HG03045 (cell line): ENCODE measurements at regions not wholly inside any gene's neighbourhood (a gene's known extent, or its start where the extent isn't known, plus 50 kb on each side); places are given as distances from the start of the nearest gene placed in this dataset.

ENCODE experiments used
- ATAC-seq: cut with Tn5 transposase; IDR thresholded peaks from one replicate; pipeline ENCODE4 v1.9.1; 2021; ENCODE audit warnings: mild to moderate bottlenecking, moderate library complexity; ENCODE audit not compliant: unreplicated experiment

DNA sequence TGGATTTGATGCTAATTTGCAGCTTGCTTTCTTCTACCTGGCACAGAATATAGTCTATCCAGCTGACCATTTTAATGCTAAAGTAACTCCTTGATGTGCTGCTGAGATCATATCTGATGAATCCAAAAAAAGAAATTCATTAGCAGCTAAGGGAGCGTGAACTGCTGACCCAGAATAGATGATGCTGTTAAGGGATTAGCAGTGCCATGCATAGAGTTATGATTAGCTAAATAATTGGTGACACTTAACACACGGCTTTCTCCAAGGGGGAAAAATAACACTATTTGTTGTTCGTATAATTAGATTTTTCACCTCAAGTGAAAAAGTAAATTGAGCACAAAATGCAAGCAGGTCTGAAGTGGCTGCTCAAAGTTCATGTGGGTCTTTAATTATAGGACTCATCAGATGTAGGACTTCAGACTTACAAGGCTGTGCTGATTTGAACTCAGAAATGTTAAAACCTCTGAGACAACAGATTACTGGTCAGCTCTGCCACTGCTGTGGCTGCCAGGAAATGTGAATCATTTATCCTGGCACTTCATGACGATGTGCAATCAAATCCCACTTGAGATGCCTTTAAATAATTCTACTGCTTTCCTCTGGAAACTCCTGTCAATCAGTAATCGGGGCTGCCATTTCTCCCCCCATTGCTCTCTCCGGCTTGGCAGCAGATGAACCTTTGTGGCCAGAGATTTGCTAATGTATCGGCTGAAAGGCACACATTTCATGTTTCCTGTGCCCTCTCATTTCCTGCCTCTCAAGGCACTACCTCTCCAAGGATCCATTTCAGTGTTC, 291.6 kb upstream of the C9orf72 start:
- no peak for ATAC-seq

DNA sequence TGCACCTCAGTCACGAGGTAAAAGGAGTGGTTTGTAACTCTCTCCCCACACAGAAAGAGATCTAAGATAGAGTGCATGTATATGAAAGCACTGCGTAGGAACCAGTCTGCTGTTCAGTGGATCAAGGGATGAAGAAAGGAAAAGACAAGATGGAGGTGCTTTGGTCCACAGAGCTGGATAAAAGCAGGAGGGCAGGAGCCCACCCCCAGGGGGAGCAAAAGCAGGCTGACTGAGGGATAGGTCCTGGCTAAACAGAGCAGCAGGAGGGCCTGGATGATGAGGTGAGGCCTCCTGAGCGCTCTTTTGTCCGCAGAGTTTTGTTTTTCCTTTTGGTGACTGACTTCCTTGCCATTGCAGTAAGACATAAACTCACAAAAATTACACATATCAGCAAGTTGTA, 293.5 kb upstream of the C9orf72 start:
- ATAC-seq = no peak

DNA sequence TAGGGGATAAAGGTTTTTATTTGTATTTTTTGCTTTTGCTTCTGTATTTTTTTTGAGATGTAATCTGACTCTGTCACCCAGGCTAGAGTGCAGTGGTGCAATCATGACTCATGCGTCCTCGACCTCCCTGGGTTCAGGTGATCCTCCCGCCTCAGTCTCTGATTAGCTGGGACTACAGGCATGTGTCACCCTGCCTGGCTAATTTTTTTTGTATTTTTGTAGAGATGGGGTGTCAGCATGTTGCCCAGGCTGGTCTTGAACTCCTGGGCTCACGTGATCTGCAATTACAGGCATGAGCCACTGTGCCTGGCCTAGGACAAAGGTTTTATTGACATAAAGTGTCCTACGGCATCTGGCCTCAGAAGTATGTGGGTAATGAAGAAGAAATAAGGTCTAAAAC, 297.1 kb upstream of the C9orf72 start:
- no peak for ATAC-seq

DNA sequence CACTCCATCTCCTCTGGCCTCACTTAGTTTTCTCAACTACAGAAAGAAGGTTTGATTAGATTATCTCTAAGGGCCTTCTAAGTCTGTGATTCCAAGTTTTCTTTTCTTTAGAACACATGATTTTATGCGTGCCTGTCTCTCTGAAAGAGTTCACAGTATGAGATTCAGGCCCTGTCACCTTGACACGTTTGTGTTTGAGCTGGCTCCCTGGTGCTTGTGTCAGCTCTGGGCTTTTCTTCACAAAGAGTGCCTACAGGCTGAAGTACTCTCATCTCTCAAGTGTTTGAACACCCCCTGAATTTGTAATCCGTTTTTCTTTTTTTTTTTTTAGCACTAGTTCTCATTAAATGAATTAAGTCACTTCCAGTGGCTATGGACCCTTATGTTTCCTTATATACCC, 306.9 kb upstream of the C9orf72 start:
- ATAC-seq = no peak

DNA sequence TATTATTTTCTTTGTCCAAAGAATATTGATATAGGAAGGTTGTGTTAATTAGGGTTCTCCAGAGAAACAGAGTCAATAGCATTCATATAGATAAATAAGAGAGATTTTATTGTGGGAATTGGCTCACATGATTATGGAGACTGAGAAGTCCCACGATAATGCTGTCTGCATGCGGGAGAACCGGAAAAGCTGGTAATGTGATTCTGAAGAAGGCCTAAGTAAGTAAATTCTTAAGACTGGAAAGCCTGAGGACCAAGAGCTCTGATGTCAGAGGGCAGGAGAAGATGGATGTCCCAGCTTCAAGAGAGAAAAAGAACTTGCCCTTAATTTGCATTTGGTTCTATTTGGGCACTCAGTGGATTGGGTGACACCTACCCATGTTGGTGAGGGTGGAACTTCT, 307.4 kb upstream of the C9orf72 start:
- ATAC-seq = no peak

DNA sequence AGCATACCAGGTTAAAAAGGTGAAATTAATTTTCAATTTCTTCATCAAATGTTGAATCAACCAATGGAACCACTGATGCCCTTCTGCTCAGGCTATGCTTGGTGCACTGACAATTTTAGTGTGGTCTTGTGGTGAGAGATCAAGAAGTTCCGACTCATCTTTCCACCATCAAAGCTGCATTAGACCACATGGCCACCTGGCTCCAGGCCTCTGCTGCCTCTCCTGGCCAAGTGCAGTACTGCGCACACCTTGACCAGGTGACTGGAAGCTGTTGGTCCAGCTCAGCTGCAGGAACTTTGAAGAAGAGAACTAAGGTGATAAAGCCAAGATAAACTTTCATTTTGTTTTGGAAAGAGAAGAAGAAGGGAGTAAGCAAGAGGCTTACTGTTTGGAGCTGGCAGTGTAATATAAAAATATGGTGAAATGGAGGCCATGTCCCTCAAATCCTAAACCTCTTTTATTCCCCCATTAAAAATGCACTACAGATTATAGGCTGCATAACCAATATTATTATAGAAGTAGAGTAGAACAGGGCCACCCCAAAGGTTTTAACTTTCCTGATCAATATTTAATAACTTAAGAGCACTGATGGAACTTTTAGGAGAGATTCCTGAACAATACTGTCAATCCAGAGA, 315.5 kb upstream of the C9orf72 start:
- peak; percentile 98 for ATAC-seq

DNA sequence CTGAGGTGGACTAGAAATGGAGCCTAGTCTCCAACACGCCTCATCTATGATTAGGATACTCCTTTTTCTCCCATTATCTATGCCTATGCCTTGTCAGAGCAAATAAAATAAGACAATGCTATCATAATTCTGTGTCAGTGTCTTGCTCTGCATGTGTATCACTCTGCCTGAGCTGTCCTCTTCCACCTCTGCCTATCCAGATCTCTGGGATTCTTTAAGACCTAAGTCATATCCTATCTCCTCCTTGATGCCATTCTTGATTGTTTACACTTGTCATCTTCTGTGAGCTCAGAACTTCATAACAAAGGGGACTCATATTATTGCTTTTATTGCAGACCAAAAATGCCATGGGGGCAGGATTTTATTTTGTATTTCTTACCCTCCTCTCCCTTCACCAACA, 351.2 kb upstream of the C9orf72 start:
- no peak for ATAC-seq

DNA sequence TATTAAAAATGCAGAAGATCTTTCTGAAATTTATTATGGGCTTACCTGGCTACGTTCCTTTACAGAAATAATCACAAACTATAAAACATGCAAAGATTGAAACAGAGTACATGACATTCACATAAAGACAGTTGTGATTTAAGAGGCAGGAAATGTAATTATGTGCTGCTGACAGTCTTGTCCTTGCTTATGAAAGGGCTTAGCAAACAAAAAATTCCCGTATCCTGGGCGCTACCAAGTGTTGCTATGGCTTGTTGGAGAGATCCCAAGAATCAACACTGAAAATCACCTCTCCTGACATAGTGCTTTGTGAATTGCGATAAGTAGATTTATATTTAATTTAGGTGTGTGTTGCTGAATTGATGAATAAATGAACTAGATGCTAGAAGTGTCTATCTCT, 352.5 kb upstream of the C9orf72 start:
- ATAC-seq = no peak

DNA sequence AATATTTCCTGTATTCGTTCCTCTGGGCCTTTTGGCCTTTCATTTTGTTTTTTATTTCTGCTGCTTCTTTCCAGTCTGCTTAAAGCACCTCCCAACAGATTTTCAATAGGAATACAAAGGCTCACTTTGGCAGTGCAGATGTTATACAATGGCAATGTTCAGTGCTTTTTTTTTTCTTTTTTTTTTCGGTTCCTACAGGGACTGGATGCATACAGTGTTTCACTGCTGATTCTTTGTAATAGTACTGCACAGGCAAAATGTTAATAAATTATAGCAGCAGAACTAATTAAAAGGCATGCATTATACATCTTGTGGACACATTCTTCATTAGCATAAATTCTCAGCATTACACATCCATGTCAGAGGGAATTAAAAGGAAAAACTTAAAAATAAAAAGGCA, 356.6 kb upstream of the C9orf72 start:
- no peak for ATAC-seq

DNA sequence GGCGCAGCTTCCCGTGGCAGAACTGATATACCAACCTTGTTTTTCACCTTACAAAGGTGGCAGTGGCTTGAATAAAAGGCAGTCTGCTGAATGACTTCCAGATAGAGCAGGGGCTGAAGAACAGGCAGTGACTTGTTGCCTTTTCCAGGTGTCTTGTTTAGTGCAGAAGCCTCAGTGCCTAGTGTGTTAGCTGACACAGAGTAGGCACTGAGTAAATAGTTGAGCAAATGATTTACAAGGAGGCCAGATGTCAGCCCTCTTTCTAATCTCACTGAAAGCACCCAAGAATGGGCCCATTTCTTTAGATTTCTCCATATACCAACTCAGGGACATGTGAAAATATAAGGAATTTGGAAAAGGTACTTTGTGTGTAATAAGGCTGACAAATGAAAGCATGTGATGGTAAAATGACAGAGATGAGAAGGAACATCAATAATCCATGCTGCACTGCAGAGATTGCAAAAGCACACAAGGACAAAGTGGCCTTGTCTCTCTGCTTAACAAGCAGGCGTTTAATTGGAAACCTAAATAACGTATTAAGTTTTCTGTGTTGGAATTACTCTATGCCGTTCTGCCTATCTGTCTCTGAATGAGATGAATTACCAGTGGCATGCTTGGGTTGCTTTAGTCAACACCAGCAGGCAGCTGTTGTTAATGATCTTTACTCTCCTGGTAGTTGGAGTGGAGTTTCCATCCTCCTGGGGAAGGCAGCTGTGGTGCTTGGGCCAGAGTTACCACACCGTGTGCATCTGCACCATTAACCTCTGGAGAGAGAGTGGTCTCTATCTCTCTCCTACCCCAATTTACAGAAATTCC, 360.1 kb upstream of the C9orf72 start:
- no peak for ATAC-seq

DNA sequence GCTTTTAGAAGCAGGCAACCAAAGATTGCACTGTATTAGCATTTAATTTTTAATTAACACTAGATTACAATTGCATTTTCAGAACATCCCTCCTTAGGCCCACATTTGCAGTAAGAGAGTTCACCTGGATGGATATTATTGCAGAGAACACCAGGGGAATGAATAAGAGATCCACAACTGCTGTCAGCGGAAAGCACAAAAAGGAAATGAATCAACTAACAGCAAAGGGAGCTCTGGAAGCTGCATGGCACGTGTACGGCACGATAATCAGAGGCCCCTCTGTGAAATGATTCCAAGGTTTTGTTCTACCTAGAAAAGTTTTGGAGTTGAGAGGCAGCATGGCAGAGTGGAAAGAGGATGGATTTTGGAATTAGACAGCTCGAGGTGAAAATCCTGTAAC, 361.2 kb upstream of the C9orf72 start:
- no peak for ATAC-seq

DNA sequence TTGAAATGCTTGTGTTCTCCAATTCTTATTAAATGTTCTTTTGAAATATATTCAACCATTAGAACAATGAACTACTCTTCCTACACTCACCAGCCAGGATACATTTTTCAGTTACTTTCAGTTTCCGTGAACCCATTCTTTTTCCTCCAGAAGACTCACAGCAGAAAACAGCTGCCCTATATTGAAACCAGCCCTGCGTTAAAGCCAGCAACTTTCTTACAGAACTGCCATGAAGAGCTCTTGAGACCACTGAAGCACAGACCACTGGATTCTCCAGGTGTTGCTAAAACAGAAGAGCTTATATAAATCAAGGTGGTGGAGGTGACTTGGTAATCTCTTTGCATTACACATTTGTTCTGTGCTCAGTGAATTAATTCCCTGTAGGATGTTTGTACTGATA, 365.9 kb upstream of the C9orf72 start:
- ATAC-seq = no peak

DNA sequence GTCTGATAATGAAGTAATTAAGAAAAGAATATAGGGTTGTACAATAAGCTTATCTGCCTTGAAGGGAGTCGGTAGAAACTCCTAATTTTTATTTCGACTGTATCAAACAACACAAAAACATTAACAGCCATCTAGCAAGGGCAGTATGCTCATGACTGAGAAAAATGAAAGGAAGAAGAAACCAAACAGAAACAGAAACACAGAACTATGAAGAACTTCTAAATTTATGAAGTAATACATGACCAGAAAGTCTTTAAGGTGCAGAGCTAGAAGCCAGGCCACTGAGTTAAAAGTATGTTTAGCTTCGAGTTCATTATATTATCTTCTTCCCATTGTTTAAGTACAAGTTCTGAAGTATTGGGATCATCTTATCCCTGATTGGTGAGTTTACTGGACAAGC, 367.3 kb upstream of the C9orf72 start:
- ATAC-seq = no peak

DNA sequence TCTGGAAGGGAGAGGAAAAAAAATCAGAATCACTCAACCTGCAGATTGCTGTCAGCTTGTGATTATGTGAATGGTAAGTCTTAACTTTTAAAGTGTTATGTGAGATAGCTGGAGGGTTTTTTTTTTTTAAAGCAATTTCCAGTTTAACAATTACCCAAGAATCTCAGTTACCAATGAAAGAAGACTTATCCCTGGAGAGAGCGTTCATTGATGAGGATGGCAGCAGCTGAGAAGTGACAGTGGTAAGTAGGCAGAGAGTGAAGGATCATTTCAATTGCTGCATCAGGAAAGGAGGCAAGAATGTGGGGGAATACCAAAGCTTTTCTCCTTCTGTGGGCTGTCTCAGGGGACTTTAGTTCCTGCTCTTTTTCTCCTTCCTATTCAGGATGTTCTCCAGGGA, 370.2 kb upstream of the C9orf72 start:
- no peak for ATAC-seq

DNA sequence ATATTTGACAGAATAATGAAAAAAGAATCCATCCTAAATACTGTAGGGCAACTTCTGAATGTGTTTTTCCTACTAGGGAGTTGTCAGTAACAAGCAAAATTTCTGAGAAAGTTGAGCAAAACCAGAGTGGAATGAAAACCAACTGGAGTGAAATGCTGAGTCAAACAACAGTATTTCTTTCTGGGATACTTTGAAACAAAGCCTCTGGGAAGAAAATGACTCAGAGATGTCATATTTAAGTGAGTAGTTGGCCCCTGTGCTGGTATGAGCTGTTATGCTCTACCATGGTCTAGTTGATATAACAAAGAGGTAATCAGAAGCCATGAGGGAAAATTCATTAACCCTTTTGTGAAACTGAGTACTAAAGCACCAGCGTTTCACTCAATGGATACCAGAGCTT, 372.1 kb upstream of the C9orf72 start:
- ATAC-seq = no peak

DNA sequence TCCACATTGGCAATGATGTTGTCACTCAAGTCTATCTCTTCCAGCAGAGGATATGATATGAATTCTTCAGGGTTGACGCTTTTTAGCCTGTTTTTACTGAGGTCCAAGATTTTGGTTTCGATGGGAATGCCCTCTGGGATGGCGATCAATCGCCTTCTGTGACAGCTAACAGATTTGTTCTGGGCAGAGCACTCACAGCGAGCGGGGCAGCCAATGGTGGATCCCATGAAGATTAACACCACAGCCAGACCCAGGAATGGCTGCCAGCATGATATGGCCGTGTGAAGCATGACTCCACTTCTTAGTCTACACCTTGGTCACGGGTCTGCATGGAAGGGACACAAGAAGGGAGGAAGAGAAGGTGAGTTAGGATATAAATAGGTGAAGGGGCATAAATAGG, 377.1 kb upstream of the C9orf72 start:
- no peak for ATAC-seq

DNA sequence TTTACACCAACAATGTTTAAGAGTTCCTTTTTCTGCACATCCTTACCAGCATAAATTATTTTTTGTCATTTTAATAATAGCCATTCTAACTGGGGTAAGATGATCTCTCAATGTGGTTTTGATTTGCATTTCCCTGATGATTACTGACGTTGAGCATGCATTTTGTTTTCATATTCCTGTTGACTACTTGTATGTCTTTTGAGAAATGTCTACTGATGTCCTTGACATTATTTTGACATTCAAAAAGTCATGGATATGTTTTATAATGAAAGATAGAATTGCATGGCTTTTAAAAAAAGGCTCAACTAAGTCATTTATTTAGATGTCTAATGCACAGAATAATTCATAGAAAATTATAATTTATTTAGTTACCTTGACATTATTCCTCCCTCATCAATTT, 381.6 kb upstream of the C9orf72 start:
- no peak for ATAC-seq

DNA sequence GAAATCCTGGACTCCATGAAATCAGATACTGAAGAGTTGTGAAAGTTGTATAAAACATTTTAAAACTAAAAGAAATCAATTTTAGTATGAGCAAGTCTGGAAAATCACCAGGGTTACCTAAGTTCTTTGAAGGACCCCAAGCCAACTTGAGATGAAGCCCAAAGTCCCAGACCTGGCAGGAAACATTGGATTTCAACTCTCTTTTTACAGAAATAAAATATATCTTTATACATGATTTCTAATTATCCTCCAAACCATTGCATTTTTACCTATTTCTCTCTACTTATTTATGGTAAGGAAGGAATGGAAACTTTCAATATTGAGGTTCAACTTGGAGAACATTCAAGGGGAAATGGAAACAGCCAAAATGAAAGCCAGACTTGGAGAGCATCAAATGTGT, 390.6 kb upstream of the C9orf72 start:
- ATAC-seq = no peak

DNA sequence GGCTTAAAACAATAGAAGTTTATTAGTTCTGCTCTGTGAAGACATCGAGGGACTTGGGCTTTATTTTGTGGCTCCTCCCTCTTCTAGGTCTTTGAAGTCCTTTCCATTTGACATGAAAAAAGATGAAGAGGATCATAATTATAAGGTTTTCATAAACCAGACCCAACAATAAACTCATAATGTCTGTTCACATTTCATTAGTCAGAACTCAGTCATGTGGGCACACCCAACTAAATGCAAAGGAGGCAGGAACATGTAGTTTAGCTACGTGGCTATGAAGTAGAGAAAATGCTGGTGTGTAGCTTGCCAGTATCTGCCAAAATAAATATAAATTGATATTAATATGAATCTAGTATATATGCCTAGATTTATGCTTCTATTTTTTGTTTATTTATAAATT, 393.9 kb upstream of the C9orf72 start:
- ATAC-seq = no peak

DNA sequence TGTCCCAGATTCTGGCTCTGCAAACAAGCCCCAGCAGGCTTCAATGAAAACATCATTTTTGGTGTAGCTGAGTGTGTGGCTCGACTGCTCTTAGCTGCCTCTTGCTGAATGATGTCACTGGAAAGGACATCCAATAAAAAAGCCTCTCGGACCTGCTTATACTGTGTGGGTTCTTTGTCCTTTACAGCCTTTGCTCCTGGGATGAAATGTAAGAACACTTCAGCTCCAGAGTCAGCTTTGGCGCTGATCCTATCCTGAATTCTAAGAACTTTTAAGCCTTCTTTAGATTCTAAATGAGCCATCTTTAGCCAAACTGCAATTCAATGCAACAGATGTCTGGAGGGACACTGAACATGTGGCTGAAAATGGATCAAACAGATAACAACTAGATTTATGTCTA, 404.6 kb upstream of the C9orf72 start:
- ATAC-seq = no peak

DNA sequence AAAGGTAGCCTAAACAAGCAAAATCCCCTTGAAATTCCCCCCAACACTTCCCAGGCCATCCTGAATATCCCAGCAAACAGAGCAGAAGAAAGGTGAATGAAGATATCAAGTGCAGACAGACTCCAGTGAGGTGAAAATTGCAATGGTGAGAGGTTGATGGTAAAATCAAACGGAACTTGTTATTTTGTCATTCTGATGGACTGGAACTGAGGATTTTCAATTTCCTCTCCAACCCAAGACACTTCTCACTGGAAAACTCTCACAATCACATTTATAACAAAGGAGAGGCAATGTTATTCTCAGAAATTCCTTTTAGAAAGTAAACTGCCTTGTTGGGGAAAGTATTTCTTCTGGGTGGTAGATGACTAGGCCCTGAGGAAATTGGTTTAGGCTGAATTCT, 412.4 kb upstream of the C9orf72 start:
- ATAC-seq = no peak

DNA sequence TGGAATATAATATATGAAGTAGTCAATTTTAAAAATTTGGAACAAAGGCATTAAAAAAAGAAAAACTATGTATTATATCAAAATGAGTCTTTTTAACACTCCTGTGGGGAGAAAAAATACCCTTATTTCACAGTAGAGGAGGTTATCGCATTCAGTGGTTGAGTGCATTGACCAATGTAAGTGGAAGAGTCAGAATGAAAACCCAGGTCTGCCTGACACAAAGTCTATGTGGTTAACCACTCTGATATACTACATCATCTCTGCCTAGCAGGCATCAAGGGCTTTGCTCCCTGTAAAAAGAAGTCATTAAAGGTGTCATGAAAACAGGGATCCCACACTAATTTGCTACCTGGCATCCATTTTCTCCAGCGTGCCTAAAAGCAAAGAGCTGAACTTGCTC, 417.2 kb upstream of the C9orf72 start:
- ATAC-seq = peak; percentile 81
